VCaP (cell line): ENCODE measurements at regions not wholly inside any gene's neighbourhood (a gene's known extent, or its start where the extent isn't known, plus 50 kb on each side); places are given as distances from the start of the nearest gene placed in this dataset.

Experiments
- H3K27ac ChIP-seq: fragments of 450-650 bp; 2 replicates; pipeline ENCODE4 v1.5.1; 2017
- TF ChIP-seq, protein P1 (sequence below): fragments of 450-650 bp; conservative IDR thresholded peaks from 2 replicates; pipeline ENCODE4 v1.5.1; 2017; ENCODE audit warnings: mild to moderate bottlenecking, moderate library complexity

DNA sequence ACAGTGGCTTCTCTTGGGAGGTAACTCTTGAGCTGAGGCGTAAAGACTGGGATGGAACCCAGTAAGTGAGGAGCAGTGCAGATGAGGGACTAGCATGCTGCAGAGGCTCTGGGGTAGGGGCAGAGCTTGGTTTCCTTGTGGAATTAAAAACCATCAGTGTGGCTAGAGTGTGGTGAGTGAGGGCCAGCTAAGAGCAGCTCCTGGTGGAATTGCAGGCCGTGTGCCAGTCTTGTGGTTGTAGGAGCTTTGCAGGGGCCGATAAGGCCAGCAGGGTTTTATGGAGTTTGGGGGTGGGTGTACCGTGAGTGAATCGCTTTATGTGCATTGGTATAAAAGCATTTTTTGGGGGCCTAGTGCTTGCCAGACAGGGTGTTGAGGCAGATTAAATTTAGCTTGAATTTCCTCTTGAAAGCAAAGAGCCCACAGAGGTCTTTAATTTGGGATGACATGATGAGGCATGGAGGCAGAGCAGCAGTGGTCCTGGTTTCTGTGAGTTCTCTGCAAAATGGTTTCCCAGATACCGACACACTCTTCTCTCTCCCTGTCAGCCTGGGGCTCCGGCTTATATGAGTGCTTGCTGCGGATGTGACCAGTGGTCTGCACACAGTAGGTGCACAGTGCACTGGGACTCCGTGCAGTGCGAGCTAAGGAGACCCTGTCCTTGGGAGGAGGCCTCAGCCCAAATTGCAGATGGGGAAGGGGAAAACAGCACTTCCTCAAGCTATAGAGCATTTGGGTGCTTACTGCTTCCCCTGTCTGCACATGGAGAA lies 176.4 kb upstream of the PITX1 start:
- no peak overlapping the region for H3K27ac ChIP-seq
- TF ChIP-seq, protein P1, sequence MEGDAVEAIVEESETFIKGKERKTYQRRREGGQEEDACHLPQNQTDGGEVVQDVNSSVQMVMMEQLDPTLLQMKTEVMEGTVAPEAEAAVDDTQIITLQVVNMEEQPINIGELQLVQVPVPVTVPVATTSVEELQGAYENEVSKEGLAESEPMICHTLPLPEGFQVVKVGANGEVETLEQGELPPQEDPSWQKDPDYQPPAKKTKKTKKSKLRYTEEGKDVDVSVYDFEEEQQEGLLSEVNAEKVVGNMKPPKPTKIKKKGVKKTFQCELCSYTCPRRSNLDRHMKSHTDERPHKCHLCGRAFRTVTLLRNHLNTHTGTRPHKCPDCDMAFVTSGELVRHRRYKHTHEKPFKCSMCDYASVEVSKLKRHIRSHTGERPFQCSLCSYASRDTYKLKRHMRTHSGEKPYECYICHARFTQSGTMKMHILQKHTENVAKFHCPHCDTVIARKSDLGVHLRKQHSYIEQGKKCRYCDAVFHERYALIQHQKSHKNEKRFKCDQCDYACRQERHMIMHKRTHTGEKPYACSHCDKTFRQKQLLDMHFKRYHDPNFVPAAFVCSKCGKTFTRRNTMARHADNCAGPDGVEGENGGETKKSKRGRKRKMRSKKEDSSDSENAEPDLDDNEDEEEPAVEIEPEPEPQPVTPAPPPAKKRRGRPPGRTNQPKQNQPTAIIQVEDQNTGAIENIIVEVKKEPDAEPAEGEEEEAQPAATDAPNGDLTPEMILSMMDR, result no peak

DNA sequence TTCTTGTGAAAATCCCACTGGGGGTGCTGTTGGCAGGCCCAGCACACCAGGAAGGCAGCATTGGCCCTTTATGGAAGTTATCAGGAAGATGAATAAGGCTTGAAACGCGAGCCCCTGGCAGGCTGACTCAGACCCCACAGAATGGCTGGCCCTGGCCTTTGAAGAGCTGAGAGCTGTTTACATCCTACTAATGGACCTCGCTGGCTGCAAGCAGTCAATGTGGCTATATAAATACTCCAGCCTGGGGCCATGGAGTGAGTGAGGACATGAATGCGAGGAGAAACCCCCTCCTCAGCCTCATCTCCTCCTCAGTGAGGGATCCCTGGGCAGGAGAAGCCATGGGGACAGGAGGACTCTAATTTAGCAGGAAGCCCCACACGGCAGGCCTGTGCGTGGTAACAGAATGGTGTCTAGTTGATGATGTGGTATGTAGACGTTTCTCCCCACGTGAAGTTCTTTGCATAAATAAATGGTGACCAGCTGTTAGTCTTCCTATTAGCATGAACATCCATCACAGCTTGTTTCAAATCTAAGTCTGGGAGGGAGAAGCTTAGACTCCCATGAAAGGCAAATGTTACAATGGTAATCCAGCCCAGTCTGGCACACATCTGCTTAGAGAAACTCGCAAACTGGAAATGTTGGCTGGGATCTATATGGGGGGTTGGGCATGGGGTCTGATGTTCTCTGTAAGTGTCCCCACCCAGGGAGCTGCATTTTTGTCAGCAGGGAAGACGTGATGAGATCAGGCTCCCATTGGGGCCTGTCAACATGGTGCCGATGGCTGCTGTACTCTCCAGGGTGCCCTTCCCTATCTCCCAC lies 175.1 kb upstream of the PITX1 start:
- no peak overlapping the region for H3K27ac ChIP-seq
- TF ChIP-seq, protein P1, result no peak

DNA sequence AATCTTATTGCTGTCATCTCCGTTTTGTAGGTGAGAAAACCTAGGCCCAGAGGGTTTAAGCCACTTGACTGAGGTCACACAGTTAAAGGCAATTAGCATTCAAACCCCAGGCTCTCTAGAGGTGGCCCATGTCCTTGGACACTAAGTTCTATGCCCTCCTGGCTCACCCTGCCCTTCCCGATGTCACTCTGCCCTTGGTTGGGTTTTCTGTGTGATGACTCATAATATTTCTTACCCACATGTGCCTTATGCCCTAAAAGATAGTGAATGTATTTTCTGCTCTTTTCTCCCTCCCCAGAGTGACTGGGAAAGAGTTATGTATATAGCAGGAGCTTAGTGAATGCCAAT lies 174.5 kb upstream of the PITX1 start:
- H3K27ac ChIP-seq, result no peak overlapping the region
- TF ChIP-seq, protein P1, result no peak

DNA sequence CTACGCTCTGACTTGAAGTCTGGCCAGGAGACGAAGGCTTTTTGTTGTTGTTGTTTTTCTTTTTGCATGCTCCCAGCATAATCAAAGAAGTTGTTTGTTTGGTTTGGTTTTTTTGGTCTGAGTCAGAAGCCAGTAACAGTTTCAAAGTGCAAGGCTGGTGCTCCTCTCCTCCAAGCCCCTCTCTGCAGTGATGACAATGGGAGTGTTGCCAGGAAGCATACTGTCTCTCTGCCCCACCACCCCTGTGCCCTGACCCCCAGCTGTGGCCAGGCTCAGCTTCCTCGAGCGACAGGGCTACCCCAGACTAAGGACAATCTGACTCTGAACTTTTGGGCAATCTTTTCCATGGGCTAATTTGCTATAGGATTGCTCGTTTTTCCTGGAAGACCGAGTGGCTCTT lies 173.8 kb upstream of the PITX1 start:
- TF ChIP-seq, protein P1, result no peak
- no peak overlapping the region for H3K27ac ChIP-seq

DNA sequence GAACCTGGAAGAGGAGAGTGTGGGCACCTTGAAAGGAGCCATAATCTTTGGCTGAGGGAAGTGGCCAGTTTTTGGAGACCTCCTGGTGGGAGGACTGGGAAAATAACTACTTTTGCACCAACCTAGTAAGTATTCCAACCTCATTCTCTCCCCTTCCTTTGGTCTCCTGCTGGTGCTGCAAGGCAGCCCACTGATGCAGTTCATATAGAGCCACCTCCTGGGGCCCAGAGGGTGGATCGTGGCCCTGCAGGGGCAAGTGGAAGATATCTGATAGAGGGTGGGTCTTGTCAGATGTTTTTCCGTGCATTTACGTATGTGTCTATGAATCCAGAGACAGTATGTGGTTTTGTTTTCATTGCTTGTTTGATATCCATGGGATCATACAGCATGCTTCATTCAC lies 172.8 kb upstream of the PITX1 start:
- no peak overlapping the region for H3K27ac ChIP-seq
- TF ChIP-seq, protein P1, result no peak

DNA sequence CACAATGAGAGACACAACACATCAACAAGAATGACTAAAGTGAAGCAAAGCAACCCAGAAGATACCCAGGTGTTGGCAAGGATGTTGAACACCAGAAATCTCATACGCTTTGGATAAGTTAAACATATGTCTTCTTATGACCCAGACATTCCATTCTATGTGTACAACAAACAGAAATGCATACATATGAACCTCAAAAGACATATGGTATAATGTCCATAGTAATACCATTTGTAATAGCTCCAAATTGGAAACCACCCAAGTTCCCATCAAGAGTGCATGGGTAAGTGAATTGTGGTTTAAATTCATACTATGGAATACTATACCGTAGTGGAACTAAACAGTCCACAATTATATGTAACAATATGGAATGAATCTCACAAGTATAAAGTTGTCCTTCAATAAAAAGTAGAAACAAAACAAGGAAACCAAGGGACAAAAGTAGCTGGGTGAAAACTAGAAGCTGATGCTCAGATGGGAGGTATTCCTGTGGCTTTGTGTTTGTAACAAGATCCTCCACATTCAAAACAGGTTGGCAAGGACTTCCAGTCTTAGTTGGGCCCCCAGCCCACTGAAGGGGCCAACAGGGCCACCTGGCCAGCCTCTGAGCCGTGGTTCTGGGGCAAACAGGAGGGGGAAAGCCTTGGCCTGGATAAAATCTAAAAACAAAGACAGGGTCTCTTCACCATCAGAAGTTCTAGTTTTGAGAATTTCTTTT lies 171.8 kb upstream of the PITX1 start:
- H3K27ac ChIP-seq, result no peak overlapping the region
- TF ChIP-seq, protein P1, result no peak

DNA sequence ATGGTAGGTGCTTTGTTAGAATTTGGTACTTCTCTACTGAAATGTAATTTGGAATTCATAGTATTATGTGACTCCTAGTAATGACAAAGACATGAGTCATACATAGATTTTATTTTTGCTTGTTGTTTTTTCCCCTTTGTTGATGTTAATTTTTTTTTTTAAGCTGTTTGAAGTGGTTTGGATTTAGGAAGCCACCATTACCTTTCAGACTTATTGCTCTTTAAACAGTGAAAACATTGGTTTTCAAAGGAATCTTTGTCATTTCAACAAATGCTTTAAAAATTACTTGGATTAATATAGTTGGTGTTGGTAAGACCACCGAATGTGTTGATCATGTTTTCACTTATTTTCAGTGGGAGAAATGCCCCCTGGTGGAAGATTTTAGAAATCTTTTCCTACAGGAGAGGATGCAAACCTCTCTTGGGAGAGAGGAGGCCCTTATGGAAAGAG lies 170.1 kb upstream of the PITX1 start:
- TF ChIP-seq, protein P1, result no peak; the same call in 1 of the 2 replicates
- no peak overlapping the region for H3K27ac ChIP-seq
